ENCODE measurements at regions not wholly inside any gene's neighbourhood (a gene's known extent, or its start where the extent isn't known, plus 50 kb on each side); places are given as distances from the start of the nearest gene placed in this dataset.
A peak's percentile ranks its signal among the peaks of the same experiment; 100 is the strongest.
"Not testable (repeated sequence)": the region's sequence is repeated elsewhere in the genome, so short reads cannot be mapped to it uniquely, and the experiment has no call there.

DNA sequence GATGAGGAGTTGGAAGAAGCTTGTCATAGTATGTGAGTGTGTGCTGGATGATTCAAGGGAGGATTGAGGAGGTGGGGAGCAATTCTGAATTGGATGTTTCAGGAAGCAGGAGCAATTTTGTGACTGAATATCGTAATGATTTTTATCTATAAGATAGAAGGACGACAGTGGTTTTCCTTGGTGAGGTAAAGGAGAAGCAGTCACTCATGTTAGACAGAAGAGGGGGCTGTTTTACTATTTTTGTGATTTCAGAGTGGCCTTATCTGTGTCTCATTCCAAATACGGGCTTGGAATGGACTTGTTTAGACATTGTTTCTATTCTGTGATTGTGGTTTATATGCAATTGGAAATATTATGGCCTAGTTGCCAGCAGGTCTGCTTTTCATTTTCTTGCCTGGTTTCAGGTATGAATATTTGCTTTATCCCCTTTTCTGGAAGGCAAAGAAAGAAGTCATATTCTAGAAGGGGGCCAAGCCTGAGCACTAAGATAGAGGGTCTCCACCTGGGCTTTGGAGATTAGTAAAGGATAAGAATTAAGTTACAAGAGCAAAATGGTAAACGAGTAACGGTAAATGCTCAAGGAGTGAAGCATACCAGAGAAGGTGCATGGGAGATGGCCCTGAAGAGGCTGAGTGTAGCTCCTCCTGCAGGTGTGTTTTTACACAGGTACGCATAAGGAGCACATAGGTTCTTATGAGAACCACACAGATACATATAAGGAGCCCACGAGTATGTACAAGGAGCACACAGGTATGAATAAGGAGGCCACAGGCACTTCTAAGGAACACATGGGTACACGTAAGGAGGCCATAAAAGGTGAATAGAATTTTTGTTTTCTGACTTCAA, 124.6 kb upstream of the KCNAB1 start:
- DNase-seq (ENCODE audit: low read depth), result peak; percentile 67

GRCh38 chr3:155996882-155997281, 123.5 kb upstream of the KCNAB1 start:
- DNase-seq (ENCODE audit: low read depth), result no peak

GRCh38 chr3:155998173-155998572, 122.2 kb upstream of the KCNAB1 start:
- not testable (repeated sequence) for DNase-seq (ENCODE audit: low read depth)

DNA sequence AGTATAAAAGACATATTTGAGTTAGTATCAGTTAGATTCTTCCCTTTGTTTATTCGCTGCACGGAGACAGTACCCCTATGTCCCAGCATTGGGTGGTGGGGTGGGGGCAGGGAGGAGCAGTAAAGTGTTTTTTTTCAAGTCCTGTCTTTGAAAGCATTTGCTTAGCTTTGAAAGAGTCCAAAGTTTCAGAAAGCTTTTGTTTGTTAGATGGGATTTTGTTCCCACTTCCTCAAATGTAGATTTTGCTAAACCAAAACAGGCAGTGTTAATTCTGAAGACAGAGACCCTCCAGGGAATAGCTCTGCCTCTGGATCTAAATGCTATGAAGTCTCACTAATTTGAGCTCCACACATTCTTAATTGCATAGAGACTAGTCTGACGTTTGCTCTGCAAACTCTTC, 114.6 kb upstream of the KCNAB1 start:
- DNase-seq (ENCODE audit: low read depth), result no peak

DNA sequence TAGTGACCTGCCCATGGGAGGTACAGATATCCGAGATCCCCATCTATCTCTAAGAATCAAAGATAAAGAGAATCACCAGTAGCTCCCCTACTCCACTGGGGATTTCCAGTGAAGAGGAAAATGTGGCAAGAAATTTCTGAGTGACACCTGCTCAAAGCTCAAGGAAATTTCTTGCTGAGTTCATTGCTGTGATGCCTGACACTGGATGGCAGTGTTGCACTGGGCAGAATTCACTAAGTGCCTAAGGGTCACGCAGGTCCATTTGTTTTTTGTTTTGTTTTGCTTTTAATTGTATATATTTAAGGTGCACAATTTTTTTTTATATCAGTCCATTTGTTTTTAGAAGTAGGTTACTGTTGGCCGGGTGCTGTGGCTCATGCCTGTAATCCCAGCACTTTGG, 109.5 kb upstream of the KCNAB1 start:
- no peak for DNase-seq (ENCODE audit: low read depth)

DNA sequence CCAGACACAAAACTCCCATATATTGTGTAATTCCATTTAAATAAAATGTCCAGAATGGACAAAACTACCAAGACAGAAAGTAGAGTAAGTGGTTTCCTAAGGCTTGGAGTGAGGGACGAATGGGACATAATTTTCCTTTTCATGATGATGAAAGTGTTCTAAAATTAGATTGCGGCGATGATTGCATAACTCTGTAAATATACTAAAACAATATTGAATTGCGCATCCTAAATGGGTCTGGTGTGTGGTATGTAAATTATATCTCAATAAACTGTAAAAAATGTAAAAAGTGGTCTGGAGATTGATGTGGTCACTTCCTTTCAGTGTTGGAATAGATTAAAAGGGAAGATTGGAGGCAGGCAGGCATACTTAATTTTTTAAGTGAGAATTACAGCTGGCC, 105.9 kb upstream of the KCNAB1 start:
- no peak for DNase-seq (ENCODE audit: low read depth)

- no peak for DNase-seq (ENCODE audit: low read depth)
These were observed 103.5 kb upstream of the KCNAB1 start for GRCh38 chr3:156016902-156017301.

GRCh38 chr3:156017352-156018030, 102.9 kb upstream of the KCNAB1 start:
- DNase-seq (ENCODE audit: low read depth), result no peak

- peak; percentile 12 for DNase-seq (ENCODE audit: low read depth)
These were observed 95.4 kb upstream of the KCNAB1 start for GRCh38 chr3:156024904-156025533.

DNA sequence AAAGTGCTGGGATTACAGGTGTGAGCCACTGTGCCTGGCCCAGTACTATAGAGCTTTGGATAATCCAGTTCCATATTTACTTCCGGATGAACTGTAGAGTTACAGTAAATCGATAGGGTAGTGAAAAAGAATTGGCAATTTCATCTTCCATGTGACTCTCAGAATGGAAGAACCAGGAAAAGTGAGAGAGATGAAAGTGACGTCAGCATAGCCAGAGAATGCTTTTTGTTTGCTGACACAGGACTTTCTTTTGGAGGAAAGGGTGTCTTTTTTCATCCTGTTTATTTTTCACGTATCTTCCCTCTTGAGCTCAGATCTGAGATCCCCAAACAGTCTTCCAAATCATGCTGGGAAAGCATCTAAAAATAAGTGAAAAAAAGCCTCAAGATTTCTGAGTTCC, 91.2 kb upstream of the KCNAB1 start:
- no peak for DNase-seq (ENCODE audit: low read depth)

DNA sequence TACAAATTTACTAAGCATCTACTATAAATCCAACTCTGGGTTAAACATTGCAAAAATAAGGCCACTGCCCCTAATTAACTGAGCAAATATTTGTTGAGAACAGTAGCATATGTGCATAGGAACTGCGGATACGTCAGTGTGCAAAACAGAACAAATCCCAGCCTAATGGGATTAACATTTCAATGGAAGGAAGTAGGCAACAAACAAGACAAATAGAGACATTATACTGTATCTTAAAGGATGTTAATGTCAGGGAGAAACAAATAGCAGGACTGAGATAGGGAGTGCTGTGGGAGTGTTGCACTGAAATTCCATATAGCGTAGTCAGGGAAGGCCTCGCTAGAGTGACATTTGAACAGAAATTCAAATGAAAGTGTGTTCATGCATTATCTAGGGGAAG, 89.7 kb upstream of the KCNAB1 start:
- no peak for DNase-seq (ENCODE audit: low read depth)

GRCh38 chr3:156033428-156033827, 87.0 kb upstream of the KCNAB1 start:
- no peak for DNase-seq (ENCODE audit: low read depth)

- no peak for DNase-seq (ENCODE audit: low read depth)
These were observed 85.2 kb upstream of the KCNAB1 start for GRCh38 chr3:156035158-156035557.

DNA sequence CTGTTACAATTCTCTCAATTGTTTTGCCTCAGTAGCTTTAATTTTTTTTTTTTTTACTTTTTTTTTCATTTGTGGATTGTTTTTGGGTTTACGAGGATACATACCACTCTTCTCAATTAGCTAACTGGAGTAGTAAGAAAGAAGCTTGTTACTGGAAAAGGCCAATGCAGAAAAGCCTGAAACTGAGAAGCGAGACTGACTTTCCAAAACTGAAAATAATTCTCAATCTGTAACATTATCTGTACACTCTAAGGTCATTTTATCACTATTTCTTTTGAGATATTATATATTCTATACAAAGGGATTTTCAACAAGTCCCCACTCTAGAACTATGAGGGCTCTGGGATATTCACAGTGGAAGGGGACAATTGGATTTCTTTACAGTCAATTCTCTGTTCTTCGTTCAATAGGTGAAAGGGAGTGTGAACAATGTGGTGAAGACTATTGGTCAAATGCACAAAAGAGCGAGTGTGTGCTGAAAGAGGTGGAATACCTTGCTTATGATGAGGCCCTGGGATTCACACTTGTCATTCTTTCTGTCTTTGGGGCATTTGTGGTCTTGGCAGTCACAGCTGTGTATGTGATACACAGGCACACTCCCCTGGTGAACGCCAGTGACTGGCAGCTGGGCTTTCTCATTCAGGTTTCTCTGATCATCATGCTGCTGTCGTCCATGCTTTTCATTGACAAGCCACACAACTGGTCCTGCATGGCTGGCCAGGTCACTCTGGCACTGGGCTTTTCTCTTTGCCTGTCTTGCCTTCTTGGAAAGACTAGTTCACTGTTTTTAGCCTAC, 83.9 kb upstream of the KCNAB1 start:
- no peak for DNase-seq (ENCODE audit: low read depth)

GRCh38 chr3:156037356-156037755, 83.0 kb upstream of the KCNAB1 start:
- DNase-seq (ENCODE audit: low read depth), result no peak

GRCh38 chr3:156038869-156039268, 81.5 kb upstream of the KCNAB1 start:
- peak; percentile 25 for DNase-seq (ENCODE audit: low read depth)

DNA sequence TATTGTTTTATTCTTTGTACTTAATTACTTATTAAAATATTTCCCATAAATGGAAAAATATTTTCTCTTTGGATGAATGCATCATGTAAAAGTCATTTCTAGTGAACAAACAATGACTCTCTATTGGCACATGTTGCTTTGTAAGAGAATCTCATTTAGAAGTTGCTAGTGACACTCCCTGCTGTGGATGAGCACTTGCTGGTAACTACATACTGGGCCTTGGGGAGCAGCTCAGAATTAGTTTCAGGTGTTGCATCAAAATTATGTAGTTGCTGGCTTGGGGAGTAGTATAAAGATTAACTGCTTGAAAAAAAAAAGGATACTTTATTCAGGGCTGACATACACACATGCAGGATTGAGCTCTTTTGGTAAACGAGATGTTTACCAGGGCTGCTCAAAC, 80.3 kb upstream of the KCNAB1 start:
- no peak for DNase-seq (ENCODE audit: low read depth)

- not testable (repeated sequence) for DNase-seq (ENCODE audit: low read depth)
These were observed 79.0 kb upstream of the KCNAB1 start for GRCh38 chr3:156041216-156041841.

- not testable (repeated sequence) for DNase-seq (ENCODE audit: low read depth)
These were observed 78.5 kb upstream of the KCNAB1 start for GRCh38 chr3:156041856-156042255.

GRCh38 chr3:156043832-156044633, 76.3 kb upstream of the KCNAB1 start:
- peak; percentile 15 for DNase-seq (ENCODE audit: low read depth)

DNA sequence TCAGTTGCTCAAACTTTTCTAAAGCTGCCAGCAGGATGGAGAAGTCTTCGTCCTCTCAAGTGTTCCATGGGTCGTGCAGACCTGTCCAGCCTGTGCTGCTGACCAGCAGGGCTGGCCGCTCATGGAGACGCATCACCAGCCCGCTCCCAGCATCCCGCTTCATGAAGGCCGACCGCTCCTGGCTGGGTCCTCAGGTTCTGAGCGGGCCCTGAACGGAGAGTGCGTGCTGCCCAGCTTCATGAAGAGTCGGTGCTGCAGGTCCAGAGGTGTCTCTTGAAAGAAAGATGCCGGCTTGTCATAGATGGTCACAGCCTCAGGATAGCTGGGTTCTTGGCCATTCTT, 75.8 kb upstream of the KCNAB1 start:
- no peak for DNase-seq (ENCODE audit: low read depth)
